Retinal pigment epithelial cell (primary cell): ENCODE measurements at regions not wholly inside any gene's neighbourhood (a gene's known extent, or its start where the extent isn't known, plus 50 kb on each side); places are given as distances from the start of the nearest gene placed in this dataset.

Experiments used
- DNase-seq: peaks from one replicate; pipeline ENCODE4 v3.0.0-alpha.2; 2010; ENCODE audit warnings: low read depth
- H3K4me3 ChIP-seq: 2 replicates; pipeline ENCODE4 v1.5.1; 2011; ENCODE audit warnings: mild to moderate bottlenecking, low read length, control low read depth, moderate library complexity
- CTCF ChIP-seq: conservative IDR thresholded peaks from 2 replicates; pipeline ENCODE4 v1.5.1; 2011; ENCODE audit warnings: low read depth, low read length, control low read depth, inconsistent platforms

DNA sequence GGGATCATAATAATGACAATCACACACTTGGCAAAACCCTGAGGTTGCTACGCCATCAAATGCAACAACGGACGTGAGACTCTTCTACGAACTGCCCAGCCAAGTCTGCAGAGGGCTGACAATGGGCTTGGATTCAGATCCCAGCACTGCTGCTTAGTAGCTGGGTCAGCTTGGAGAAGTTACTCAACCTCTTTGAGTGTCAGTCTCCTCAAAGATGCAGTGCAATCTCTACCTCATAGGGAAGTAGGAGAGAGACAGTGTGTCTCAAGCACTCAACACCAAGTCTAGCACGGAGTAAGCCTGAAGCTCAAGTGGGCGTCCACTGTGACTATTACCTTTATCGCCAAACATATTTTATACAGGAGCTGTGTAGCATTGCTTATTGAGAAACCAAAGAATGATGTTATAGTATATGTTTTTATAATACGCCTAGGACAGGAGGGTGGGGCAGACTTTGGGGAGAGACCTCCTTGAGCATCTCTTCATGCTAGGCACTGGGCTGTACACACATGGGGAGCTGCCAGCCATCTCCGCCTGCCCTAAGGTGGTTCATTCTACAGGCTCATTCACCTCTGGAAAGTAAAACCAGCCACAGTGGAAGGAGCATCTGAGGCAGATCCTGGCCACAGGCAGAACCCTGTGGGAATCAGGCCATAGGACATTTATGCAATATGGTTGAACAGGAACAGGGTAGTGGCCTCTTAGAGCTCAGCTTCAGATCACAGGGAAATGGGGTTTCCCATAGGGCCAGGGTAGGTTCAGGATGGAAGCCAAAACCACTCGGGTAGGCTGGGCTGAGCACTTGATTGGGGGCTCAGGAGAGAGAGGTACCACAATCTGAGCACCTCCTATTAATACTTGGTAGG, 160.2 kb downstream of the MRPL14 start:
- DNase-seq, result no peak
- no peak for TF ChIP-seq CTCF
- H3K4me3 ChIP-seq, result no peak overlapping the region

DNA sequence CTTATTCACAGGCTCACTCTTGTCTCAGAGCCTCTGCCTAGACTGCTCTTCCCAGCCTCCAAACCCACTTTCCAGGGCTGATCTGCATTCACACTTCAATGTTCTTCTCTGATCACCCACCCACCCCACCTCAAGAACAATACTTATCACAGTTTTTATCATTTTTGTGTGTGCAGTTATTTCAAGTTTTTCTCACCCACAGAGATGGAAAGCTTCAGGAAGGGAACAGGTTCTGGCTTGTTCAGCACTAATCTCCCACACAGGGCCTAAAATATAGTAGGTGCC, 160.9 kb downstream of the MRPL14 start:
- no peak for DNase-seq
- no peak overlapping the region for H3K4me3 ChIP-seq

DNA sequence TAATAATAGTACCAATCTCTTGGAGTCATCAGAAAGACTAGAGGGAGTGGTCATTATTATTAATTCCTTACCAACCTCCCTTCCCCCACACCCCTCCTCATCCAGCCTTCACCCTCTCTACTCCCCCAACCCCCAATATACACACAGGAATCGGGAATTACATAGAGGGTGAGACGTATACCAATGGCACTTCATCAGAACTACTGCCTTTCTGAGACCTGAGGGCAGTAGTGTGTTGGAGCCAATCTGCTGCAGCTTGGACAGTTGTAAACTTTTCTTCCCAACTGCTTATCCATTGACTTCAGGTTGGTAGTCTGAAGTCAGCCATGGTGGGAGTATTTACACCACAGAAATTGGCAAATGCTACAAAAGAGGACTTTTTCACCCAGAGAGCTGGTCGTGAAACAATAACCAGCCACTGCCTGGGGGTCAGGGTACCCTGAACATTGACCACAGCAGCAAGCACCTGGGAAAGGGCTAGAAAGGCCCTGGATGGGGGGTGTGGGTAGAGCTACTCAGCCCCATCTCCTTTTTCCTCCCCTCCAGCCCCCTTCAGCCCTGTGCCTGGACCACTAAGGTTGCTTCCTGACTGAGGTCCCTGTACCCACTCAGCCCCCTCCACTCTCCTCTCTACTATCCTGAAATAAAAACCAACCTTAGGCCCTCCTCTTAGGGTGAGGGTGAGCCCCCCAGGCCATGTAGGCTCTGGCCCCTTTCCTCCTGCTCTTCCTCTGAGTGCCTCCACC, 161.5 kb downstream of the MRPL14 start:
- DNase-seq, result no peak
- no peak overlapping the region for H3K4me3 ChIP-seq
- TF ChIP-seq CTCF, result no peak

More for the DNA sequence above, 160.9 kb downstream of the MRPL14 start:
- TF ChIP-seq CTCF, result no peak

- TF ChIP-seq CTCF, result no peak
- no peak overlapping the region for H3K4me3 ChIP-seq
- no peak for DNase-seq
These were observed 162.3 kb downstream of the MRPL14 start for GRCh38 chr6:43964659-43965570.

DNA sequence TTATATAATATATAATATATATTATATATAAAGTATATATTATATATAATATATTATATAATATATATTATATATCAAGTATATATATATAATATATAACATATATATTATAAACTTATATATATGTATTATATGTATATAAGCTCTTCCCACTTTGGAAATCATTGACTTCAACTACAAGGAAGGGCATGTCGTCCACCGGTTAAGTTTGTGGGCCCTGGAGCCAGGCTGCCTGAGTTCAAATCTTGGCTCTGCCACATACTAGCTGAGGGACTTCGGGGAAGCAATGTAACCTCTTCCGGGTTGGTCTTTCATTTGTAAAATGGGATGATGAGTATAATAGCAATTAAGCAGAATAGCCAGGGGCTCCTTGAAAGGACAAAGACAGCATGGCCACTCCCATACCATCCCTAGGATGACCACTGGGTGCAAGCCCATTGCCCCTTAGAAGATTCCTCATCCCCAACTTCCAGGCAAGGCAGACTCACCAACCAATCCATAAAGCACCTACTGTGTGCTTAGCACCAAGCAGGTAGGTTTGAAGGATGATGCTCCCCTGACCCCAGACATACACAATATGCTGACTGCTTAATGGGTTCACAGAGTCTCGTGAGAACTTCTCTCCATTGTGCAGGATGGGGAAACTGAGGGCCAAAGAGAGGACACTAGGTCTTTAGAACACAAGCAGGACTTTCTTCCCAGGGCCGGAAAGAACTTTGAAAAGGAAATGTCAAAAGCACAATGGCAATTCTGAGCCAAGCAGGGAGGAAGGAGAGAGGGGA, 163.2 kb downstream of the MRPL14 start:
- DNase-seq, result no peak
- H3K4me3 ChIP-seq, result no peak overlapping the region
- no peak for TF ChIP-seq CTCF

DNA sequence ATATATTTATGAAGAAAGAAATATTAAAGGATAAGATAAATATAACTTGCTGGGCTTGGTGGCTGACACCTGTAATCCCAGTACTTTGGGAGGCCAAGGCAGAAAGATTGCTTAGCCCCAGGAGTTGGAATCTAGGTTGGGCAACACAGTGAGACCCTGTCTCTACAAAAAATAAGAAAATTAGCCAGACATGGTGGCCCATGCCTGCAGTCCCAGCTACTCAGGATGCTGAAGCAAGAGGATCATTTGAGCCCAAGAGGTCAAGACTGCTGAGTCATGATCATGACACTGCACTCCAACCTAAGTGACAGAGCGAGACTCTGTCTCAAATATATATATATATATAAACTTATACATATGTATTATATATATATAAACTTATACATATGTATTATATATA, 164.0 kb downstream of the MRPL14 start:
- TF ChIP-seq CTCF, result no peak
- DNase-seq, result no peak
- no peak overlapping the region for H3K4me3 ChIP-seq
